Omental fat pad (tissue), 3 donors: ENCODE measurements at regions not wholly inside any gene's neighbourhood (a gene's known extent, or its start where the extent isn't known, plus 50 kb on each side); places are given as distances from the start of the nearest gene placed in this dataset.

Source experiments
- ATAC-seq: fragments of 150-250 bp; one replicate; pipeline ENCODE4 v1.9.1; 2016; ENCODE audit warnings: mild to moderate bottlenecking, moderate library complexity; ENCODE audit not compliant: low FRiP score
- DNase-seq: peaks from one replicate; pipeline ENCODE4 v3.0.0-alpha.2; 2019; ENCODE audit warnings: low spot score
- TF ChIP-seq, protein P1 (sequence below), 3 donors: fragments of 450-650 bp; IDR thresholded peaks; one replicate each; pipeline ENCODE4 v1.5.1; 2016 to 2017; ENCODE audit warnings: antibody characterized with exemption in 3 of 3, mild to moderate bottlenecking in 3 of 3, moderate library complexity in 2 of 3

DNA sequence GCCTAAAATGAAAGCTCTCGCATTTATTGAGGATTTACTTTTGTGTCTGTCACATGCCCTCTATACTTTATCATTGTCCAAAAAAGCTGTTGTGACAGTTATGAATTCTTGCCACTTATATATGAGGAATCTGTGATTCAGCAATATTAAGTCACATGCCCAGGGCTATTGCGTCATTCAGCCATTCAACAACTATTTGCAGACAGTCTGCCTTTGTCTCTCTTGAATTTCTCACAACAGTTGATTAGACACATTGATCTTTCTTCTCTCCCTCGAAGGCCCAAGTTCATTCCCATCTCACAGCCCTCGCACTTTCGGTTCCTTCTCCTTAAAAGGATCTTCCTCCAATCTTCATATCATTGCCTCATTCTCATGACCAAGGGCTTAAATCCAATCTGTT, 342.6 kb downstream of the MZT1 start:
- DNase-seq (no peak), ATAC-seq (no peak)
- TF ChIP-seq, protein P1, sequence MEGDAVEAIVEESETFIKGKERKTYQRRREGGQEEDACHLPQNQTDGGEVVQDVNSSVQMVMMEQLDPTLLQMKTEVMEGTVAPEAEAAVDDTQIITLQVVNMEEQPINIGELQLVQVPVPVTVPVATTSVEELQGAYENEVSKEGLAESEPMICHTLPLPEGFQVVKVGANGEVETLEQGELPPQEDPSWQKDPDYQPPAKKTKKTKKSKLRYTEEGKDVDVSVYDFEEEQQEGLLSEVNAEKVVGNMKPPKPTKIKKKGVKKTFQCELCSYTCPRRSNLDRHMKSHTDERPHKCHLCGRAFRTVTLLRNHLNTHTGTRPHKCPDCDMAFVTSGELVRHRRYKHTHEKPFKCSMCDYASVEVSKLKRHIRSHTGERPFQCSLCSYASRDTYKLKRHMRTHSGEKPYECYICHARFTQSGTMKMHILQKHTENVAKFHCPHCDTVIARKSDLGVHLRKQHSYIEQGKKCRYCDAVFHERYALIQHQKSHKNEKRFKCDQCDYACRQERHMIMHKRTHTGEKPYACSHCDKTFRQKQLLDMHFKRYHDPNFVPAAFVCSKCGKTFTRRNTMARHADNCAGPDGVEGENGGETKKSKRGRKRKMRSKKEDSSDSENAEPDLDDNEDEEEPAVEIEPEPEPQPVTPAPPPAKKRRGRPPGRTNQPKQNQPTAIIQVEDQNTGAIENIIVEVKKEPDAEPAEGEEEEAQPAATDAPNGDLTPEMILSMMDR (IDR thresholded peaks at IDR 0.05), result no peak

DNA sequence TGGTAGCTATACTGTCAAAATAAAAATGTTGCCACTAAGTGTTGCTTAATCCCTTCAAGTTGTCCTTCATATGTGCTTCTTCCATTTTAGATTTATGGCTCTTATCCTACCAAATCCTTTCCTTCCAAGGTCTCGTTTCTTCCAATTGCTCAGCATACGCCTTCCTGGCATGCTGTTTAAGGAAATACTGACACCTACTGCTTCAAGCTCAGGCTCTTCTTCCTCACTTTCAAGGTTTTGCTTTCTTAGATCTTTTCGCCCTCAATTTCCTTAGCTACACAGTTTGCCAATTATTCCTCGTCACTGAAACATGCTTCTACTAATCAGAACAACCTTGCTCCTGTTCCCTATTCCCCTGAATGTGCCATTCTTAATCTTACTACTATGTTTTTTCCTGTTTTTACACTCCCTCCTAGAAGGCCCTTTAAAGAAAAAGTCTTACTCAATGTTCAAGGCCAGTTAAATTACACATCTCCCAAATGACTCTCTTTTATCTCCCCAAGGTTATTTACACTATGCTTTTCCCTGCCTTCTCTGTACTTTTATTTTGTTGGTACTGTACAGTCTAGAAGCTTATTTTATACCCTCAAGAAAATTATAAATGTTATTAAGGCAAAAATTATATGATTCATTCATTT, 343.1 kb downstream of the MZT1 start:
- no peak for ATAC-seq
- TF ChIP-seq, protein P1 (IDR thresholded peaks at IDR 0.05), result no peak
- no peak for DNase-seq

GRCh38 chr13:72383646-72384045, 343.8 kb downstream of the MZT1 start:
- TF ChIP-seq, protein P1 (IDR thresholded peaks at IDR 0.05), result no peak
- ATAC-seq (no peak), DNase-seq (no peak)

- no peak for DNase-seq
- TF ChIP-seq, protein P1 (IDR thresholded peaks at IDR 0.05), result no peak
- no peak for ATAC-seq
Measured at GRCh38 chr13:72379581-72379980, 347.8 kb downstream of the MZT1 start.

- DNase-seq, result no peak
- ATAC-seq, result no peak
- TF ChIP-seq, protein P1 (IDR thresholded peaks at IDR 0.05), result no peak
Measured at GRCh38 chr13:72368031-72368430, 359.4 kb downstream of the MZT1 start.

- ATAC-seq (no peak), DNase-seq (no peak)
- TF ChIP-seq, protein P1 (IDR thresholded peaks at IDR 0.05), result no peak
Measured at GRCh38 chr13:72346716-72347115, 380.7 kb downstream of the MZT1 start.

DNA sequence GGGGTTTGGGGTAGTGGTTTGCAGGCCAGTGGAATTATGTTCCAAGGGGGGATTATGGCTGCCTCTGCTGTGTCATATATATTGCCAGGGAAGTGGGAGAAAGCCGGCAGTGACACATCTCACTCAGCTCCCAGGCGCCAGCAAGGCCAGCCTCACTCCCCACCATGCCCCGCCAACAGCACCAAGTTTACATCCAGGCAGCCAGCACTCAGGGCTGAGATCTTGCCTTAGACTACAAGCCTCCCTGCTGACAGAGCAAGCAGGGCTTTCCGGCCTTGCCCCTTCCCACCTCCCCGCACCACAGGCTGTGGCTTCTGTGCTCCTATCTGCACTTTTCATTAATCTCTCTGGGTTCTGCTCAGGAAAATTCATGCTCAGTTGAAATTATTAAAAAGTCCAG, 385.1 kb downstream of the MZT1 start:
- TF ChIP-seq, protein P1 (IDR thresholded peaks at IDR 0.05), result no peak
- no peak for DNase-seq
- ATAC-seq, result no peak
